VCaP (cell line): ENCODE measurements at regions not wholly inside any gene's neighbourhood (a gene's known extent, or its start where the extent isn't known, plus 50 kb on each side); places are given as distances from the start of the nearest gene placed in this dataset.

ENCODE experiments used
- H3K27ac ChIP-seq: fragments of 450-650 bp; 2 replicates; pipeline ENCODE4 v1.5.1; 2017
- CTCF ChIP-seq: fragments of 450-650 bp; conservative IDR thresholded peaks from 2 replicates; pipeline ENCODE4 v1.5.1; 2017; ENCODE audit warnings: mild to moderate bottlenecking, moderate library complexity

- H3K27ac ChIP-seq, result no peak overlapping the region
- TF ChIP-seq CTCF, result no peak
Measured at GRCh38 chr7:157472311-157473050, 135.7 kb downstream of the DNAJB6 start.

DNA sequence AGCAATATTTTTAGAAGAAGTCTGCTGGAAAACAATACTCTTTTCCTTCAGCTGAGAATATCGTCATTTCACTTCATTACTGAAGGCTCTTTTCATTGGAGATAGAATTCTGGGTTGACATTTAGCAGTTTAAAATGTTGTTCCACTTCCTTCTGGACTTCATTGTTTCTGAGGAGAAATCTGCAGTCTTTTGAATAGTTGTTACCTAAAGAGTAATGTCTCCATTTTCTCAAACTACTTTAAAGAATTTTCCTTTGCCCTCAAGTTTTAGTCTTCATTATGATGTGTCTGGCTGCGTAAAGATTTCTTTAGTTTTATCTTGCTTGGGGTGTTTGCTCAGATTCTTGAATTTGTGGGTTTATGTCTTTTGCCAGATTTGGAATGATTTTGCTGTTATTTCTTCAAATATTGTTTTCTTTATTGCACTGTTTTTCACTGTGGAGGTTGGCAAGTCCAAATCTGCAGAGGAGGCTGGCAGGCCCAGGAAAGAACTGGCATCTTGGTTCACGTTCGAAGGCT, 136.3 kb downstream of the DNAJB6 start:
- no peak overlapping the region for H3K27ac ChIP-seq
- no peak for TF ChIP-seq CTCF

- peak; percentile 79 for TF ChIP-seq CTCF
- H3K27ac ChIP-seq, result no peak overlapping the region
Measured at GRCh38 chr7:157474685-157475084, 137.9 kb downstream of the DNAJB6 start.

DNA sequence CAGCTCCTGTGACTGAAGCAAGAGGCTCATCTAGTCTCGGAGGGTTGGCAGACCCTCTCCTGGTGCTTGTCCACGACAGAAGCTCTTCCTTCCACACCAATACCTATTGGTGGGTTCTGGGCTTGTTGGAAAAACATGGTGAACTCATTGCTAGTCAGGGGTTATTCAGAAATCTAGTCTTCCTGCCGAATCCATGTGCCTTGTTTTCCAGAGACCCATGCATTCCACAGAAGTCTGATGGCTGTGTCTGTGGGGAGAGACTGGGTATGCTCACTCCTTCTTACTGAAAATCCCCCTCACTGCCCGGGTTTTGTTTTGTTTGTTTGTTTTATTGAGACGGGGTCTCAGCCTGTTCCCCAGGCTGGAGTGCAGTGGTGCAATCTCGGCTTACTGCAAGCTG, 138.3 kb downstream of the DNAJB6 start:
- no peak for TF ChIP-seq CTCF
- H3K27ac ChIP-seq, result no peak overlapping the region

- no peak overlapping the region for H3K27ac ChIP-seq
- no peak for TF ChIP-seq CTCF
Measured at GRCh38 chr7:157475601-157476000, 138.8 kb downstream of the DNAJB6 start.

- no peak for TF ChIP-seq CTCF
Measured at GRCh38 chr7:157476201-157476600, 139.4 kb downstream of the DNAJB6 start.

GRCh38 chr7:157476654-157477549, 140.1 kb downstream of the DNAJB6 start:
- no peak for TF ChIP-seq CTCF
- no peak overlapping the region for H3K27ac ChIP-seq

More at GRCh38 chr7:157476201-157476600, 139.4 kb downstream of the DNAJB6 start:
- H3K27ac ChIP-seq, result no peak overlapping the region
